Stimulated activated CD4-positive, alpha-beta T cell treated with anti-CD3 and anti-CD28 coated beads, Interleukin-1b, Interleukin-23, amount 100 ng/mL, for 48 hours (primary cell): ENCODE measurements at regions not wholly inside any gene's neighbourhood (a gene's known extent, or its start where the extent isn't known, plus 50 kb on each side); places are given as distances from the start of the nearest gene placed in this dataset.
"Not testable (repeated sequence)": the region's sequence is repeated elsewhere in the genome, so short reads cannot be mapped to it uniquely, and the experiment has no call there.

Experiments
- DNase-seq: peaks from one replicate; pipeline ENCODE4 v3.0.0-alpha.2; 2020

- no peak for DNase-seq
Observed at GRCh38 chr9:86600977-86601376, 246.8 kb upstream of the TUT7 start.

GRCh38 chr9:86600291-86600690 is 246.1 kb upstream of the TUT7 start:
- DNase-seq = no peak

GRCh38 chr9:86599561-86599960 is 245.4 kb upstream of the TUT7 start:
- no peak for DNase-seq

GRCh38 chr9:86598411-86599239 is 244.4 kb upstream of the TUT7 start:
- DNase-seq = no peak

GRCh38 chr9:86594724-86595123 is 240.5 kb upstream of the TUT7 start:
- DNase-seq = no peak

- DNase-seq = no peak
Observed at GRCh38 chr9:86591472-86591871, 237.3 kb upstream of the TUT7 start.

- DNase-seq = no peak
Observed at GRCh38 chr9:86589730-86590129, 235.5 kb upstream of the TUT7 start.

GRCh38 chr9:86589273-86589672 is 235.1 kb upstream of the TUT7 start:
- DNase-seq = no peak

GRCh38 chr9:86586144-86586494 is 231.9 kb upstream of the TUT7 start:
- DNase-seq = no peak

- DNase-seq = no peak
Observed at GRCh38 chr9:86585422-86586143, 231.4 kb upstream of the TUT7 start.

- no peak for DNase-seq
Observed at GRCh38 chr9:86580688-86581087, 226.5 kb upstream of the TUT7 start.

GRCh38 chr9:86578722-86579121 is 224.5 kb upstream of the TUT7 start:
- DNase-seq = no peak

GRCh38 chr9:86577420-86578333 is 223.5 kb upstream of the TUT7 start:
- no peak for DNase-seq

- DNase-seq = no peak
Observed at GRCh38 chr9:86575825-86576525, 221.8 kb upstream of the TUT7 start.

- no peak for DNase-seq
Observed at GRCh38 chr9:86575137-86575536, 220.9 kb upstream of the TUT7 start.

- no peak for DNase-seq
Observed at GRCh38 chr9:86573886-86574285, 219.7 kb upstream of the TUT7 start.

GRCh38 chr9:86572904-86573303 is 218.7 kb upstream of the TUT7 start:
- DNase-seq = no peak

- not testable (repeated sequence) for DNase-seq
Observed at GRCh38 chr9:86565603-86566002, 211.4 kb upstream of the TUT7 start.

- DNase-seq = no peak
Observed at GRCh38 chr9:86563936-86564335, 209.7 kb upstream of the TUT7 start.

GRCh38 chr9:86563350-86563749 is 209.1 kb upstream of the TUT7 start:
- no peak for DNase-seq

GRCh38 chr9:86562691-86563090 is 208.5 kb upstream of the TUT7 start:
- DNase-seq = no peak

- no peak for DNase-seq
Observed at GRCh38 chr9:86557918-86558317, 203.7 kb upstream of the TUT7 start.
